OCI-LY7 (cell line): ENCODE measurements at regions not wholly inside any gene's neighbourhood (a gene's known extent, or its start where the extent isn't known, plus 50 kb on each side); places are given as distances from the start of the nearest gene placed in this dataset.

ENCODE experiments used
- BruUV-seq: library from RNA; stranded (reverse); fragments of 400-500 nt; replicated peaks from 2 replicates; lab custom pipeline; 2021; lab: Mats Ljungman, UMichigan
- CTCF ChIA-PET: fragments of 300-600 bp; sonication (Branson Sonifier 250); formaldehyde crosslinking; loops from one replicate; lab custom pipeline; 2022; ENCODE audit warnings: antibody characterized with exemption; ENCODE audit not compliant: unreplicated experiment; lab: Charles Lee
- POLR2A ChIA-PET: fragments of 300-600 bp; sonication (Branson Sonifier 250); formaldehyde crosslinking; loops from one replicate; lab custom pipeline; 2022; ENCODE audit warnings: antibody characterized with exemption; lab: Charles Lee
- DNase-seq: peaks from one replicate; pipeline ENCODE4 v3.0.0-alpha.2; 2015; ENCODE audit warnings: low spot score
- H2AFZ ChIP-seq: fragments of 200-600 bp; sonication (generic), shearing (Covaris generic); 2 replicates; pipeline ENCODE4 v1.6.1; 2014; ENCODE audit warnings: mild to moderate bottlenecking, antibody characterized with exemption, low read length, moderate library complexity
- H3K27ac ChIP-seq: fragments of 200-600 bp; sonication (generic); 2 replicates; pipeline ENCODE4 v1.5.1; 2014; ENCODE audit warnings: mixed run types, low read depth, mild to moderate bottlenecking, moderate library complexity, low read length, inconsistent platforms; ENCODE audit not compliant: poor library complexity, severe bottlenecking
- H3K36me3 ChIP-seq: fragments of 200-600 bp; sonication (generic); 2 replicates; pipeline ENCODE4 v1.6.1; 2014; ENCODE audit warnings: mild to moderate bottlenecking, antibody characterized with exemption, low read length, moderate library complexity, mixed read lengths; ENCODE audit not compliant: insufficient read depth
- H3K4me1 ChIP-seq: fragments of 200-600 bp; sonication (generic); 2 replicates; pipeline ENCODE4 v1.5.1; 2014; ENCODE audit warnings: mild to moderate bottlenecking, low read length; ENCODE audit not compliant: insufficient read depth, poor library complexity, severe bottlenecking
- H3K4me2 ChIP-seq: fragments of 200-600 bp; sonication (generic); 2 replicates; pipeline ENCODE4 v1.6.1; 2014; ENCODE audit warnings: mild to moderate bottlenecking, low read length
- H3K4me3 ChIP-seq: fragments of 200-600 bp; sonication (generic); 2 replicates; pipeline ENCODE4 v1.5.1; 2014; ENCODE audit warnings: mild to moderate bottlenecking, low read depth, low read length; ENCODE audit not compliant: poor library complexity, severe bottlenecking
- H3K79me2 ChIP-seq: fragments of 200-600 bp; sonication (generic); 2 replicates; pipeline ENCODE4 v1.6.1; 2016; ENCODE audit warnings: low read depth, mild to moderate bottlenecking, low read length, moderate library complexity, mixed read lengths; ENCODE audit not compliant: insufficient read depth
- H3K9me2 ChIP-seq: fragments of 200-600 bp; sonication (generic); 2 replicates; pipeline ENCODE4 v1.6.1; 2016; ENCODE audit warnings: mild to moderate bottlenecking, low read length, mixed read lengths; ENCODE audit not compliant: insufficient read depth
- H3K9me3 ChIP-seq: fragments of 200-600 bp; sonication (generic); 2 replicates; pipeline ENCODE4 v1.6.1; 2014; ENCODE audit warnings: mild to moderate bottlenecking, mixed run types, low read length, mixed read lengths
- H4K20me1 ChIP-seq: fragments of 200-600 bp; sonication (generic); 2 replicates; pipeline ENCODE4 v1.6.1; 2014; ENCODE audit warnings: mild to moderate bottlenecking, antibody characterized with exemption, low read length, moderate library complexity, mixed read lengths; ENCODE audit not compliant: insufficient read depth
- EZH2phosphoT487 ChIP-seq: fragments of 200-600 bp; sonication (generic); IDR thresholded peaks from 2 replicates; pipeline ENCODE4 v1.6.1; 2018; ENCODE audit warnings: low read depth, borderline replicate concordance, mild to moderate bottlenecking, mixed run types, antibody characterized with exemption, low read length, moderate library complexity, mixed read lengths
- intact Hi-C: fragments of 100-400 bp; cut with micrococcal nuclease; formaldehyde crosslinking; loops from one replicate; pipeline ENCODE4 v1.10.0; 2022; ENCODE audit not compliant: unreplicated experiment
- TF ChIP-seq, protein P1 (sequence below): fragments of 200-600 bp; sonication (generic); conservative IDR thresholded peaks from 2 replicates; pipeline ENCODE4 v1.5.1; 2014; ENCODE audit warnings: mild to moderate bottlenecking, antibody characterized with exemption, low read length, moderate library complexity, mixed read lengths

DNA sequence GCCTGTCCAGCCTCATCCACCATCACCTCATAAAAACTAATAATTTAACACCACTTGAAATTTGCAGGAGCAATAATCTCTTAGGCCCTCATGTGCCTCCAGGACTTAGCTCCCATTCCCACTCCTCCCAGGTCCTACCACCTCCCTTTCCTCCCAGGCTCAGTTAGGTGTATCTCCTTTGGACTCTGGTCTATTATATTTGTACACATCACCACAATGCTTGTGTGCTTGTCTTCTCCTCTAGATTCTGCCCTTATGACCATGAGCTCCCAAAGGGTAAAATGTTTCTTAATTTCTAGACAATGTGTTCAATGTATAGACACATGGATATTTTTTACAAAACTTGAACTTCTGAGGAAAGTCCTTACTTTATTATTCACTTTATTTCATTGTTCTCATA lies 182.0 kb upstream of the ZC3H15 start:
- TF ChIP-seq, protein P1, sequence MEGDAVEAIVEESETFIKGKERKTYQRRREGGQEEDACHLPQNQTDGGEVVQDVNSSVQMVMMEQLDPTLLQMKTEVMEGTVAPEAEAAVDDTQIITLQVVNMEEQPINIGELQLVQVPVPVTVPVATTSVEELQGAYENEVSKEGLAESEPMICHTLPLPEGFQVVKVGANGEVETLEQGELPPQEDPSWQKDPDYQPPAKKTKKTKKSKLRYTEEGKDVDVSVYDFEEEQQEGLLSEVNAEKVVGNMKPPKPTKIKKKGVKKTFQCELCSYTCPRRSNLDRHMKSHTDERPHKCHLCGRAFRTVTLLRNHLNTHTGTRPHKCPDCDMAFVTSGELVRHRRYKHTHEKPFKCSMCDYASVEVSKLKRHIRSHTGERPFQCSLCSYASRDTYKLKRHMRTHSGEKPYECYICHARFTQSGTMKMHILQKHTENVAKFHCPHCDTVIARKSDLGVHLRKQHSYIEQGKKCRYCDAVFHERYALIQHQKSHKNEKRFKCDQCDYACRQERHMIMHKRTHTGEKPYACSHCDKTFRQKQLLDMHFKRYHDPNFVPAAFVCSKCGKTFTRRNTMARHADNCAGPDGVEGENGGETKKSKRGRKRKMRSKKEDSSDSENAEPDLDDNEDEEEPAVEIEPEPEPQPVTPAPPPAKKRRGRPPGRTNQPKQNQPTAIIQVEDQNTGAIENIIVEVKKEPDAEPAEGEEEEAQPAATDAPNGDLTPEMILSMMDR: no peak
- no peak for TF ChIP-seq EZH2phosphoT487
- Histone ChIP-seq H3K4me1 (no peaks in the 10 kb centered on the region), H3K27ac (no peak overlapping the region), H3K4me2 (no peak overlapping the region), H3K4me3 (no peak overlapping the region), H3K79me2 (no peaks in the 10 kb centered on the region), H2AFZ (no peak overlapping the region), H3K36me3 (no peaks in the 10 kb centered on the region), H3K9me2 (no peaks in the 10 kb centered on the region), H3K9me3 (no peaks in the 10 kb centered on the region), H4K20me1 (no peaks in the 10 kb centered on the region)
- no TSS peak for BruUV-seq
- ChIA-PET POLR2A (no interaction called here), CTCF (no interaction called here)
- DNase-seq: no peak
- intact Hi-C loops: no loop called here

DNA sequence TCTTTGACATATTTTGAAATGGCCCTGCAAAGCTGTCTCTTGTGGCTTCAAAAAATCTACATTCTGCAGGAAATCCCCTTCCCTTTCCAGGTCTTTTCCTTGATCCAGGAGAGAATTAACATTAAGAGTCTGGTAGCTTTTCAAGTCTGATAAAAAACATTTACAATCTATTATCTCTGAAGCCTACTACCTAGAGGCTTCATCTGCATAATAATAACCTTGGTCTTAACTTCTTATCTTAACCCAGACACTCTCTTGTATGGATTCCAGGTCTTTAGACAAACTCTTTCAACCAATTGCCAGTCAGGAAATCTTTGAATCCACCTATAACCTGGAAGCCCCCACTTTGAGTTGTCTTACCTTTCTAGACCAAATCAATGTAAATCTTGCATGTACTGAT lies 179.3 kb upstream of the ZC3H15 start:
- POLR2A ChIA-PET: no interaction called here
- no peaks in the 10 kb centered on the region for H4K20me1 ChIP-seq
- BruUV-seq: no TSS peak

DNA sequence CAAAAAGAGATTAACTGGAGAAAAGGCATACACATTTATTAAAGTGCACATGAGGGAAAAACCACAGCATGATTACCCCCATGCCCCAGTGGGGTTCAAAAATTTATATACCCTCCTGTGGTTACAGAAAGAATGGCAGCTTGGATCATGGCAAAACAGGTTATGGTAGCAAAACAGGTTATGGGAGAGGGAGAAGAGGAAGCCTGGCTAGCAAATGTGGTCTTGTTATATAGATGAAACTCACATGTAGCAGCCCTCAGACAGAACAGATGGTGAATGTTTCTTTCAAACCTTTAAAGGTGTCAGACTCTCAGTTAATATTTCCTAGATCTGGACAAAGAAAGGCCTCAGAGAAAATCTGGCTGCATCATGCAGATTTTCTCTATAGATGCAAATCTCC lies 178.2 kb upstream of the ZC3H15 start:
- POLR2A ChIA-PET: no interaction called here
- no peak overlapping the region for H3K4me2 ChIP-seq
- BruUV-seq: no TSS peak

More for the DNA sequence above, 179.3 kb upstream of the ZC3H15 start:
- Histone ChIP-seq H3K27ac (no peak overlapping the region), H3K36me3 (no peaks in the 10 kb centered on the region), H2AFZ (no peak overlapping the region), H3K9me3 (no peaks in the 10 kb centered on the region), H3K4me2 (no peak overlapping the region), H3K4me1 (no peaks in the 10 kb centered on the region), H3K9me2 (no peaks in the 10 kb centered on the region), H3K79me2 (no peaks in the 10 kb centered on the region), H3K4me3 (no peak overlapping the region)
- TF ChIP-seq EZH2phosphoT487: no peak
- TF ChIP-seq, protein P1: no peak
- CTCF ChIA-PET: no interaction called here
- intact Hi-C loops: no loop called here
- no peak for DNase-seq

More for the DNA sequence above, 178.2 kb upstream of the ZC3H15 start:
- Histone ChIP-seq H3K4me1 (no peaks in the 10 kb centered on the region), H3K79me2 (no peaks in the 10 kb centered on the region), H4K20me1 (no peaks in the 10 kb centered on the region), H3K36me3 (no peaks in the 10 kb centered on the region), H3K9me2 (no peaks in the 10 kb centered on the region), H3K9me3 (0 out of 2 replicates have a peak, but pooled peaks cover 5% of the 10 kb centered on the region), H2AFZ (no peak overlapping the region), H3K27ac (no peak overlapping the region), H3K4me3 (no peak overlapping the region)
- intact Hi-C loops: no loop called here
- no peak for TF ChIP-seq EZH2phosphoT487
- TF ChIP-seq, protein P1: no peak
- DNase-seq: no peak
- CTCF ChIA-PET: no interaction called here
